KMS-11 (cell line): ENCODE measurements at regions not wholly inside any gene's neighbourhood (a gene's known extent, or its start where the extent isn't known, plus 50 kb on each side); places are given as distances from the start of the nearest gene placed in this dataset.

ENCODE experiments used
- H2AFZ ChIP-seq: fragments of 200-600 bp; sonication (generic); 2 replicates; pipeline ENCODE4 v1.6.1; 2016; ENCODE audit warnings: antibody characterized with exemption, mixed run types, low read depth
- H3K27ac ChIP-seq: fragments of 200-600 bp; sonication (generic); 2 replicates; pipeline ENCODE4 v1.6.1; 2016; ENCODE audit warnings: mild to moderate bottlenecking, mixed run types
- H3K27me3 ChIP-seq: fragments of 200-600 bp; sonication (generic); 2 replicates; pipeline ENCODE4 v1.6.1; 2017; ENCODE audit warnings: mild to moderate bottlenecking, low read depth, mixed run types, moderate library complexity; ENCODE audit not compliant: insufficient read depth
- H3K36me3 ChIP-seq: fragments of 200-600 bp; sonication (generic); 2 replicates; pipeline ENCODE4 v1.6.1; 2017; ENCODE audit warnings: mild to moderate bottlenecking, mixed run types; ENCODE audit not compliant: insufficient read depth
- H3K4me1 ChIP-seq: fragments of 200-600 bp; sonication (generic); 2 replicates; pipeline ENCODE4 v1.6.1; 2016; ENCODE audit warnings: mild to moderate bottlenecking, low read depth, mixed run types; ENCODE audit not compliant: poor library complexity, severe bottlenecking
- H3K4me2 ChIP-seq: fragments of 200-600 bp; sonication (generic); 2 replicates; pipeline ENCODE4 v1.7.0; 2016; ENCODE audit warnings: mild to moderate bottlenecking, mixed run types
- H3K4me3 ChIP-seq: fragments of 200-600 bp; sonication (generic); IDR thresholded peaks from 2 replicates; pipeline ENCODE4 v1.6.1; 2017; ENCODE audit warnings: low read depth, low read length, mixed read lengths; ENCODE audit not compliant: insufficient read depth
- H3K79me2 ChIP-seq: fragments of 200-600 bp; sonication (generic); 2 replicates; pipeline ENCODE4 v1.6.1; 2016; ENCODE audit warnings: low read depth, mixed run types; ENCODE audit not compliant: insufficient read depth
- H3K9ac ChIP-seq: fragments of 200-600 bp; sonication (generic); 2 replicates; pipeline ENCODE4 v1.6.1; 2016; ENCODE audit warnings: mild to moderate bottlenecking, mixed run types
- H4K20me1 ChIP-seq: fragments of 200-600 bp; sonication (generic); 2 replicates; pipeline ENCODE4 v1.6.1; 2016; ENCODE audit warnings: mild to moderate bottlenecking, mixed run types; ENCODE audit not compliant: insufficient read depth
- CTCF ChIP-seq: fragments of 200-600 bp; sonication (generic); conservative IDR thresholded peaks from 2 replicates; pipeline ENCODE4 v1.6.1; 2017; ENCODE audit warnings: low read depth, mild to moderate bottlenecking, antibody characterized with exemption, low read length, moderate library complexity, mixed read lengths

- Histone ChIP-seq H3K36me3 (no peaks in the 10 kb centered on the region), H3K4me1 (no peaks in the 10 kb centered on the region), H3K79me2 (no peaks in the 10 kb centered on the region), H2AFZ (no peak overlapping the region), H3K4me2 (no peak overlapping the region), H3K4me3 (no peak overlapping the region), H4K20me1 (no peaks in the 10 kb centered on the region), H3K27ac (no peak overlapping the region), H3K9ac (no peak overlapping the region), H3K27me3 (no peaks in the 10 kb centered on the region)
- TF ChIP-seq CTCF: no peak
These were observed 64.0 kb upstream of the NFKB1 start for GRCh38 chr4:102437111-102437510.

DNA sequence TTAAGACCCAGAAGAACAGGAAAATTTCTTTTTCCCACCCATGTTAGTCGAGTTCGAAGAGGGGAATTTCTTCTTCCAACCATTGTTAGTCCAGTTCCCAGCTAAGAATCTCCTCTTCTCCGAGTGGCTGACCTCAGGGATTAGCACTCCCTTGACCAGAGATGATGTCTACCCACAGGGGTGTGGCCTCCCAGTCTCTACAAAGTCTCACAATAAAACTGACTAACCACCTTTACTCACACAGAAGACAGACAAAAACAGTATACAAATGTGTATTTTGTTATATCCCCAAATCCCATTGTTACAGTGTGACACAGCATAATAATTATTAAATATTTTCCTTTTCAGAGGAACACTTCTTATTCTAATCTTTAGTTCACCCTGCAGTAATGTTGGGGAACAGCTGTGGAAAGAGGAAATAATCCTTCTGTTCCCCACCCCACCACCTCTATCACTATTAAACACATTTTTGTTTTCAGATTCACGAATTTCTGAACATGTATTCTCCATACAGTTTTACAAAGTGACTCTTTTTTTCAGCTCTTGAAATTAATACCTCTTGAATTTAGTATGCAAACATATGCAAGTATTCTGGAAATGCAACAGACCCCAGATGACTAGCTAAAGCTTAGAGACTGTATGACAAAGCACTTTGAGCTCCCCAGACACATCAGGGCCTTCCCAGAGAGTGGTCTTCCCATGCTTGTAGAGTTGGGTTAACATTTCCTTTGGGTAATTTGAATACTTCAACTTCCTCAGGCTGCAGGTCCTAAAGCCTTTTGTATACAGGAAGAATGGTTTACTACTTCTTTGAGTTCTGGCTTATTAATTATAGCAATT is 62.5 kb upstream of the NFKB1 start:
- Histone ChIP-seq H3K4me3 (no peak overlapping the region), H3K9ac (no peak overlapping the region), H3K4me1 (no peaks in the 10 kb centered on the region), H2AFZ (no peak overlapping the region), H4K20me1 (no peaks in the 10 kb centered on the region), H3K36me3 (no peaks in the 10 kb centered on the region), H3K27me3 (no peaks in the 10 kb centered on the region), H3K4me2 (no peak overlapping the region), H3K27ac (no peak overlapping the region), H3K79me2 (no peaks in the 10 kb centered on the region)
- TF ChIP-seq CTCF: no peak

DNA sequence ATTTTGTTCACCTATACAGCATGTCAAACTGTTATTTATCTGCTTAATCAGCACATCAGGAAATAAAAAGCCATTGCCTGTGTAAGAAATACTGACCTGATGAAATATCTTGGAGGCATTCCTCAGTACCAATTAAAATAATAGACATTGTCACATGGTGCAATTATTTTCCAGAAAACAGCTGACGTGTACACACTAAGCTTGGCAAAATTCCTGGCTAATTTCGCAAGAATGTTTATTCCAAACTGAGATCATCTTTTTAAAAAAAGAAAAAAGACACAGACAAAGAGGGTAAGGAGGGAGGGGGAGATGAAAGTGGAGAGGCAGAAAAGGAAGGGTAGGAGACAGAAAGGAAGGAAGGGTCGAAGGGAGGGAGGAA is 61.9 kb upstream of the NFKB1 start:
- Histone ChIP-seq H3K9ac (no peak overlapping the region), H3K36me3 (no peaks in the 10 kb centered on the region), H3K4me2 (no peak overlapping the region), H3K4me1 (no peaks in the 10 kb centered on the region), H2AFZ (no peak overlapping the region), H4K20me1 (no peaks in the 10 kb centered on the region), H3K27me3 (no peaks in the 10 kb centered on the region), H3K4me3 (no peak overlapping the region), H3K27ac (no peak overlapping the region), H3K79me2 (no peaks in the 10 kb centered on the region)
- no peak for TF ChIP-seq CTCF

- Histone ChIP-seq H3K4me3 (no peak overlapping the region), H3K27me3 (no peaks in the 10 kb centered on the region)
- TF ChIP-seq CTCF: no peak
These were observed 61.3 kb upstream of the NFKB1 start for GRCh38 chr4:102439812-102440211.

More at GRCh38 chr4:102439812-102440211, 61.3 kb upstream of the NFKB1 start:
- Histone ChIP-seq H3K79me2 (no peaks in the 10 kb centered on the region), H3K27ac (no peak overlapping the region), H3K36me3 (no peaks in the 10 kb centered on the region), H2AFZ (no peak overlapping the region), H4K20me1 (no peaks in the 10 kb centered on the region), H3K9ac (no peak overlapping the region), H3K4me1 (no peaks in the 10 kb centered on the region), H3K4me2 (no peak overlapping the region)
